ENCODE measurements at regions not wholly inside any gene's neighbourhood (a gene's known extent, or its start where the extent isn't known, plus 50 kb on each side); places are given as distances from the start of the nearest gene placed in this dataset.
A peak's percentile ranks its signal among the peaks of the same experiment; 100 is the strongest.
"Not testable (repeated sequence)": the region's sequence is repeated elsewhere in the genome, so short reads cannot be mapped to it uniquely, and the experiment has no call there.

DNA sequence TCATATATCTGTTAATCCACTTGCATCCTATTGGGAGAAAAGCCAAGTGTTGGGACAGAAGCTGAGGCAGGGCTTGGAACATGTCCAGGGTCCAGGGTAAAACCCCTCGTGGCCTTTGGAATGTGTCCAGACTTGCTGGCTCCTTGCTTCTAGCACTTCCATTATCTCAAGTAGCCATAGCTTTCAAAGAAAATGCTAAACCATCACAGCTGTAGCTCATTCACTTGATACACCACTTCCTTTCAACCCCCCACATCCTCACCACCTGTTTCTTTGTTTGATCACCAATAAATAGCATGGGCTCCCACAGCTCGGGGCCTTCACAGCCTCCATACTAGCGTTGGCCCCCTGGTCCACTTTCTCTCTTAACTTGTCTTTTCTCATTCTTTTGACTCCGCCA lies 1101.9 kb downstream of the OTOL1 start:
- POLR2A ChIA-PET; H3K4me3 Mint-ChIP-seq; CTCF ChIA-PET; ATAC-seq; H3K27me3 Mint-ChIP-seq (ENCODE audit: low read depth): not testable (repeated sequence)
- H3K36me3 Mint-ChIP-seq: peaks cover 38% of the 10 kb centered on the region
- H3K4me1 Mint-ChIP-seq: peaks cover 31% of the 10 kb centered on the region
- peak overlapping the region; percentile 92 for H3K27ac Mint-ChIP-seq
- TF ChIP-seq ZNF416 (CRISPR knock-in tag; IDR thresholded peaks at IDR 0.05) (0 out of 2 replicates have a peak, but pooled peaks have one; percentile 35), TEAD1 (CRISPR knock-in tag; IDR thresholded peaks at IDR 0.05) (peak; percentile 79; the same call in 1 of the 2 replicates), ZNF396 (CRISPR knock-in tag; IDR thresholded peaks at IDR 0.05; ENCODE audit: borderline replicate concordance) (0 out of 2 replicates have a peak, but pooled peaks have one; percentile 2), ZNF317 (CRISPR knock-in tag; IDR thresholded peaks at IDR 0.05; ENCODE audit: borderline replicate concordance, low read depth) (0 out of 2 replicates have a peak, but pooled peaks have one; percentile 28), ZBTB21 (CRISPR knock-in tag; IDR thresholded peaks at IDR 0.05; ENCODE audit: borderline replicate concordance) (0 out of 2 replicates have a peak, but pooled peaks have one; percentile 43)
- TF ChIP-seq, protein P1, sequence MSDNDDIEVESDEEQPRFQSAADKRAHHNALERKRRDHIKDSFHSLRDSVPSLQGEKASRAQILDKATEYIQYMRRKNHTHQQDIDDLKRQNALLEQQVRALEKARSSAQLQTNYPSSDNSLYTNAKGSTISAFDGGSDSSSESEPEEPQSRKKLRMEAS (CRISPR knock-in tag; IDR thresholded peaks at IDR 0.05): 0 out of 2 replicates have a peak, but pooled peaks have one; percentile 29
- TF ChIP-seq, protein P2, sequence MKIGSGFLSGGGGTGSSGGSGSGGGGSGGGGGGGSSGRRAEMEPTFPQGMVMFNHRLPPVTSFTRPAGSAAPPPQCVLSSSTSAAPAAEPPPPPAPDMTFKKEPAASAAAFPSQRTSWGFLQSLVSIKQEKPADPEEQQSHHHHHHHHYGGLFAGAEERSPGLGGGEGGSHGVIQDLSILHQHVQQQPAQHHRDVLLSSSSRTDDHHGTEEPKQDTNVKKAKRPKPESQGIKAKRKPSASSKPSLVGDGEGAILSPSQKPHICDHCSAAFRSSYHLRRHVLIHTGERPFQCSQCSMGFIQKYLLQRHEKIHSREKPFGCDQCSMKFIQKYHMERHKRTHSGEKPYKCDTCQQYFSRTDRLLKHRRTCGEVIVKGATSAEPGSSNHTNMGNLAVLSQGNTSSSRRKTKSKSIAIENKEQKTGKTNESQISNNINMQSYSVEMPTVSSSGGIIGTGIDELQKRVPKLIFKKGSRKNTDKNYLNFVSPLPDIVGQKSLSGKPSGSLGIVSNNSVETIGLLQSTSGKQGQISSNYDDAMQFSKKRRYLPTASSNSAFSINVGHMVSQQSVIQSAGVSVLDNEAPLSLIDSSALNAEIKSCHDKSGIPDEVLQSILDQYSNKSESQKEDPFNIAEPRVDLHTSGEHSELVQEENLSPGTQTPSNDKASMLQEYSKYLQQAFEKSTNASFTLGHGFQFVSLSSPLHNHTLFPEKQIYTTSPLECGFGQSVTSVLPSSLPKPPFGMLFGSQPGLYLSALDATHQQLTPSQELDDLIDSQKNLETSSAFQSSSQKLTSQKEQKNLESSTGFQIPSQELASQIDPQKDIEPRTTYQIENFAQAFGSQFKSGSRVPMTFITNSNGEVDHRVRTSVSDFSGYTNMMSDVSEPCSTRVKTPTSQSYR (CRISPR knock-in tag; IDR thresholded peaks at IDR 0.05): peak; percentile 35; the same call in 1 of the 2 replicates
- DNase-seq (ENCODE audit: low spot score): peak; percentile 31
- peaks cover 32% of the 10 kb centered on the region for H3K9me3 Mint-ChIP-seq

DNA sequence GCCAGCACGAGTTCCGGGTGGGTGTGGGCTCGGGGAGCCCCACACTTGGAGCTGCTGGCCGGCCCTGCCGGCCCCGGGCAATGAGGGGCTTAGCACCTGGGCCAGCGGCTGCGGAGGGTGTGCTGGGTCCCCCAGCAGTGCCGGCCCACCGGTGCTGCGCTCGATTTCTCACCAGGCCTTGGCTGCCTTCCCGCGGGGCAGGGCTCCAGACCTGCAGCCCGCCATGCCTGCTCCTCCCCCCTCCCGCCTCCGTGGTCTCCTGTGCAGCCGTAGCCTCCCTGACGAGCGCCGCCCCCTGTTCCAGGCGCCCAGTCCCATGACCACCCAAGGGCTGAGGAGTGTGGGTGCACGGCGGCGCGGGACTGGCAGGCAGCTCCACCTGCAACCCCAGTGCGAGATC lies 1103.1 kb downstream of the OTOL1 start:
- H3K4me3 Mint-ChIP-seq; ATAC-seq; H3K27ac Mint-ChIP-seq; H3K27me3 Mint-ChIP-seq (ENCODE audit: low read depth); DNase-seq (ENCODE audit: low spot score); CTCF ChIA-PET; POLR2A ChIA-PET: not testable (repeated sequence)
- Mint-ChIP-seq H3K36me3 (peaks cover 49% of the 10 kb centered on the region), H3K9me3 (peaks cover 39% of the 10 kb centered on the region), H3K4me1 (peaks cover 37% of the 10 kb centered on the region)

DNA sequence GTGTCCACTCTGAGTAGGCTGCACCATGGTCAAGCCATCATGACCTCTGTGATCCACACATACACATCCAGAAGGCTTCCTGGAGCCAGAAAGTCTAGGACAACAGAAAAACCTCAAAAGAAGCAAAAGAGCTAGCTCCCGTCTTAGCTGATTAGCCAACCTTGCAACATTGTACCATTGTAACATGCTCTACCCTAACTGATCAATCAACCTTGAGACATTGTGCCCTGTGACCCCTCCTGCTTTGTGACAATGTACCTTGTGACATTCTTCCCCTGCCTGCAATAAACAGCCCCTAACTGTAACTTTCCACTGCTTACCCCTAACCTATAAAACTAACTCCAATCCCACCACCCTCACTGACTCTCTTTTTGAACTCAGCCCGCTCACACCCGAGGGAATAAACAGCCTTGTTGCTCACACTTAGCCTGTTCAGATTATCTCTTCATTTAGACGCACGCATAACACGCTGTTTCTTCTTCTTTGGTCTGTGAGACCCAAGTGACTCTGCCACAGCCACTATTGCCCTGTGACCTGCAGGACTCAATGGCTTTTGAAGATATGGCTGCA lies 1104.6 kb downstream of the OTOL1 start:
- Mint-ChIP-seq H3K4me3 (no peak overlapping the region), H3K4me1 (peaks cover 50% of the 10 kb centered on the region), H3K36me3 (peaks cover 59% of the 10 kb centered on the region), H3K9me3 (peaks cover 51% of the 10 kb centered on the region), H3K27me3 (ENCODE audit: low read depth) (no peaks in the 10 kb centered on the region; the same call in 1 of the 2 replicates), H3K27ac (no peak overlapping the region)
- ATAC-seq (no peak), DNase-seq (ENCODE audit: low spot score) (no peak)
- ChIA-PET POLR2A (no interaction called here), CTCF (no interaction called here)
- TF ChIP-seq TCF7 (CRISPR knock-in tag; IDR thresholded peaks at IDR 0.05; ENCODE audit: low read depth) (no peak), ZNF219 (CRISPR knock-in tag; IDR thresholded peaks at IDR 0.05; ENCODE audit: borderline replicate concordance) (no peak), ESRRA (CRISPR knock-in tag; IDR thresholded peaks at IDR 0.05; ENCODE audit: borderline replicate concordance) (no peak), GRHL2 (CRISPR knock-in tag; IDR thresholded peaks at IDR 0.05; ENCODE audit: insufficient replicate concordance, severe bottlenecking) (no peak), ZNF396 (CRISPR knock-in tag; IDR thresholded peaks at IDR 0.05; ENCODE audit: borderline replicate concordance) (no peak), NR2C2 (CRISPR knock-in tag; IDR thresholded peaks at IDR 0.05) (no peak), KAT7 (CRISPR knock-in tag; IDR thresholded peaks at IDR 0.05; ENCODE audit: borderline replicate concordance) (no peak), IRF2 (CRISPR knock-in tag; IDR thresholded peaks at IDR 0.05; ENCODE audit: borderline replicate concordance, low read depth) (no peak), NFE2L1 (CRISPR knock-in tag; IDR thresholded peaks at IDR 0.05) (no peak), RORB (CRISPR knock-in tag; IDR thresholded peaks at IDR 0.05) (no peak), ZNF317 (CRISPR knock-in tag; IDR thresholded peaks at IDR 0.05; ENCODE audit: borderline replicate concordance, low read depth) (no peak)
- TF ChIP-seq, protein P3, sequence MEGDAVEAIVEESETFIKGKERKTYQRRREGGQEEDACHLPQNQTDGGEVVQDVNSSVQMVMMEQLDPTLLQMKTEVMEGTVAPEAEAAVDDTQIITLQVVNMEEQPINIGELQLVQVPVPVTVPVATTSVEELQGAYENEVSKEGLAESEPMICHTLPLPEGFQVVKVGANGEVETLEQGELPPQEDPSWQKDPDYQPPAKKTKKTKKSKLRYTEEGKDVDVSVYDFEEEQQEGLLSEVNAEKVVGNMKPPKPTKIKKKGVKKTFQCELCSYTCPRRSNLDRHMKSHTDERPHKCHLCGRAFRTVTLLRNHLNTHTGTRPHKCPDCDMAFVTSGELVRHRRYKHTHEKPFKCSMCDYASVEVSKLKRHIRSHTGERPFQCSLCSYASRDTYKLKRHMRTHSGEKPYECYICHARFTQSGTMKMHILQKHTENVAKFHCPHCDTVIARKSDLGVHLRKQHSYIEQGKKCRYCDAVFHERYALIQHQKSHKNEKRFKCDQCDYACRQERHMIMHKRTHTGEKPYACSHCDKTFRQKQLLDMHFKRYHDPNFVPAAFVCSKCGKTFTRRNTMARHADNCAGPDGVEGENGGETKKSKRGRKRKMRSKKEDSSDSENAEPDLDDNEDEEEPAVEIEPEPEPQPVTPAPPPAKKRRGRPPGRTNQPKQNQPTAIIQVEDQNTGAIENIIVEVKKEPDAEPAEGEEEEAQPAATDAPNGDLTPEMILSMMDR (IDR thresholded peaks at IDR 0.05): no peak
- TF ChIP-seq, protein P4, sequence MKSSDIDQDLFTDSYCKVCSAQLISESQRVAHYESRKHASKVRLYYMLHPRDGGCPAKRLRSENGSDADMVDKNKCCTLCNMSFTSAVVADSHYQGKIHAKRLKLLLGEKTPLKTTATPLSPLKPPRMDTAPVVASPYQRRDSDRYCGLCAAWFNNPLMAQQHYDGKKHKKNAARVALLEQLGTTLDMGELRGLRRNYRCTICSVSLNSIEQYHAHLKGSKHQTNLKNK (CRISPR knock-in tag; IDR thresholded peaks at IDR 0.05): no peak

All from WTC11 (cell line).